ENCODE measurements at regions not wholly inside any gene's neighbourhood (a gene's known extent, or its start where the extent isn't known, plus 50 kb on each side); places are given as distances from the start of the nearest gene placed in this dataset.

DNA sequence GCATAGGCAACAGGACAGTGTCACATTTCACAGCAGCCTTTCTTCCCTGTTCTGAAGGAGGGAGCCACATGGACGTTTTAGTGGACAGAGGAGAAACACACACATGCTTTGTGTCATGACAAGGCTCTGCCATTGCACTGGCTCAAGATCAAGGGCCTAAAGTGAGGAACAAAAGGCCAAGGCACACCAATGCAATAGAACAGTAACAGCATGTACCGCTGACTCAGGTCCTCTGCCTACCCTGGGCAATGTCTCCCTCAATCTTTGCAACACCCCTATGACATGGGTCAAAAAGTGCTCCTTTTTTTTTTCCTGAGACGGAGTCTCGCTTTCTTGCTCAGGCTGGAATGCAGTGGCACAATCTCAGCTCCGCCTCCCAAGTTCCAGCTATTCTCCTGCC lies 57.8 kb upstream of the SDK1 start:
- TF ChIP-seq, protein P1, sequence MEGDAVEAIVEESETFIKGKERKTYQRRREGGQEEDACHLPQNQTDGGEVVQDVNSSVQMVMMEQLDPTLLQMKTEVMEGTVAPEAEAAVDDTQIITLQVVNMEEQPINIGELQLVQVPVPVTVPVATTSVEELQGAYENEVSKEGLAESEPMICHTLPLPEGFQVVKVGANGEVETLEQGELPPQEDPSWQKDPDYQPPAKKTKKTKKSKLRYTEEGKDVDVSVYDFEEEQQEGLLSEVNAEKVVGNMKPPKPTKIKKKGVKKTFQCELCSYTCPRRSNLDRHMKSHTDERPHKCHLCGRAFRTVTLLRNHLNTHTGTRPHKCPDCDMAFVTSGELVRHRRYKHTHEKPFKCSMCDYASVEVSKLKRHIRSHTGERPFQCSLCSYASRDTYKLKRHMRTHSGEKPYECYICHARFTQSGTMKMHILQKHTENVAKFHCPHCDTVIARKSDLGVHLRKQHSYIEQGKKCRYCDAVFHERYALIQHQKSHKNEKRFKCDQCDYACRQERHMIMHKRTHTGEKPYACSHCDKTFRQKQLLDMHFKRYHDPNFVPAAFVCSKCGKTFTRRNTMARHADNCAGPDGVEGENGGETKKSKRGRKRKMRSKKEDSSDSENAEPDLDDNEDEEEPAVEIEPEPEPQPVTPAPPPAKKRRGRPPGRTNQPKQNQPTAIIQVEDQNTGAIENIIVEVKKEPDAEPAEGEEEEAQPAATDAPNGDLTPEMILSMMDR (IDR thresholded peaks at IDR 0.05): no peak
- TF ChIP-seq POLR2A (IDR thresholded peaks at IDR 0.05): no peak
